GM12872 (cell line): ENCODE measurements at regions not wholly inside any gene's neighbourhood (a gene's known extent, or its start where the extent isn't known, plus 50 kb on each side); places are given as distances from the start of the nearest gene placed in this dataset.

ENCODE experiments used
- CTCF ChIP-seq: IDR thresholded peaks from 3 replicates; pipeline ENCODE4 v1.5.1; 2011; ENCODE audit warnings: low read depth, mild to moderate bottlenecking, low read length, moderate library complexity; ENCODE audit not compliant: insufficient read depth

GRCh38 chr4:181755846-181756245, 487.4 kb upstream of the TENM3 start:
- no peak for TF ChIP-seq CTCF

GRCh38 chr4:181756451-181757095, 486.6 kb upstream of the TENM3 start:
- TF ChIP-seq CTCF, result no peak

GRCh38 chr4:181757098-181757497, 486.1 kb upstream of the TENM3 start:
- TF ChIP-seq CTCF, result no peak

- TF ChIP-seq CTCF, result no peak
These were observed 485.1 kb upstream of the TENM3 start for GRCh38 chr4:181757910-181758660.

GRCh38 chr4:181760560-181760959, 482.6 kb upstream of the TENM3 start:
- TF ChIP-seq CTCF, result no peak

- no peak for TF ChIP-seq CTCF
These were observed 482.0 kb upstream of the TENM3 start for GRCh38 chr4:181761156-181761555.

- TF ChIP-seq CTCF, result no peak
These were observed 477.1 kb upstream of the TENM3 start for GRCh38 chr4:181766061-181766548.
